PC-9 (cell line): ENCODE measurements at regions not wholly inside any gene's neighbourhood (a gene's known extent, or its start where the extent isn't known, plus 50 kb on each side); places are given as distances from the start of the nearest gene placed in this dataset.

Experiments used
- CTCF ChIP-seq: fragments of 200-600 bp; sonication (generic); conservative IDR thresholded peaks from 2 replicates; pipeline ENCODE4 v1.6.1; 2017; ENCODE audit warnings: mixed run types, antibody characterized with exemption, mild to moderate bottlenecking, moderate library complexity
- EZH2 ChIP-seq: fragments of 200-600 bp; sonication (generic); IDR thresholded peaks from 2 replicates; pipeline ENCODE4 v1.8.0; 2017; ENCODE audit warnings: antibody characterized with exemption, low read depth

- no peak for TF ChIP-seq CTCF
- no peak for TF ChIP-seq EZH2
These were observed 310.6 kb upstream of the PIK3C3 start for GRCh38 chr18:41644466-41644865.
